Gastroesophageal sphincter (tissue), 3 donors: ENCODE measurements at regions not wholly inside any gene's neighbourhood (a gene's known extent, or its start where the extent isn't known, plus 50 kb on each side); places are given as distances from the start of the nearest gene placed in this dataset.

Experiments
- CTCF ChIP-seq, 4 experiments: fragments of 200-600 bp in 2 of 4; fragments of 450-650 bp in 2 of 4; sonication (generic) in 1 of 4; IDR thresholded peaks; one replicate each; pipeline ENCODE4 v1.5.1; 2017 to 2019; ENCODE audit warnings: antibody characterized with exemption in 4 of 4, mild to moderate bottlenecking in 2 of 4, moderate library complexity in 2 of 4
- POLR2A ChIP-seq, 2 donors: fragments of 450-650 bp; IDR thresholded peaks; one replicate each; pipeline ENCODE4 v1.6.1; 2017; ENCODE audit warnings: antibody characterized with exemption in 2 of 2, mild to moderate bottlenecking in 2 of 2, moderate library complexity in 1 of 2

DNA sequence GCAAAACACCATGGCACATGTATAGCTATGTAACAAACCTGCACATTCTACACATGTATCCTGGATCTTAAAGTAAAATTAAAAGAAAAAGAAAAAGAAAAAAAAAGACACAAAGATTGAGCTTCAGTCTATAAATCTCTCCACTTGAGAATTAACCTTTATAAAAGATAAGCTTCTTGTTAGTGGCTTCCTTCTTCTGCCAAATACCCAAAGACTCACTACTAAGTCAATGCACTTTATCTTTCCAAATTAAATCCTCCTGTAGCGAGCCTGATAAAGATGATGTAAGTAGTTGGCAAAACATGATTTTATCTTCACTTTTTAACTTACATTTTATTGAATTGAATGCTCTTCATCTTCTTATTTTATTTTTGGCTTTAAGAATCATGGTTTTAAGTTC, 349.9 kb downstream of the TRIB2 start:
- no peak for TF ChIP-seq POLR2A (IDR thresholded peaks at IDR 0.05)
- no peak for TF ChIP-seq CTCF (IDR thresholded peaks at IDR 0.05)
